HepG2 (cell line): ENCODE measurements at regions not wholly inside any gene's neighbourhood (a gene's known extent, or its start where the extent isn't known, plus 50 kb on each side); places are given as distances from the start of the nearest gene placed in this dataset.

Experiments used
- ATAC-seq: fragments of 200-7000 bp; cut with Tn5 transposase; 3 replicates; pipeline ENCODE4 v1.9.1; 2020; ENCODE audit warnings: mild to moderate bottlenecking, moderate library complexity
- BruUV-seq: library from RNA; stranded (reverse); fragments of 400-500 nt; replicated peaks from 2 replicates; lab custom pipeline; 2021; lab: Mats Ljungman, UMichigan
- CTCF ChIA-PET: fragments of 300-600 bp; formaldehyde crosslinking; extraction: SDS; loops from one replicate; lab custom pipeline; 2021; ENCODE audit warnings: low total read pairs, inconsistent platforms, low intra/inter-chr PET ratio; lab: Yijun Ruan, JAX
- POLR2A ChIA-PET: fragments of 350-600 bp; sonication (Branson Sonifier 250); formaldehyde crosslinking; loops from one replicate; lab custom pipeline; 2020; ENCODE audit warnings: antibody characterized with exemption, inconsistent platforms; lab: Yijun Ruan, JAX
- DNase-seq: peaks from one replicate; pipeline ENCODE4 v3.0.0-alpha.2; 2015; ENCODE audit warnings: low spot score
- FAIRE-seq: peaks from 3 replicates; lab custom pipeline; 2011; peaks lifted over from hg19 to GRCh38; lab: Jason Lieb, UNC
- H2AFZ ChIP-seq: one replicate; pipeline ENCODE4 v1.6.1; 2011; ENCODE audit warnings: low read length, inconsistent platforms
- H3K27ac ChIP-seq: fragments of 300-600 bp; 3 replicates; pipeline ENCODE4 v1.8.0; 2011; ENCODE audit warnings: mixed run types, mild to moderate bottlenecking, mixed read lengths, low read length, inconsistent platforms; ENCODE audit not compliant: insufficient read depth; ENCODE audit errors: extremely low read length
- H3K27me3 ChIP-seq, 2 experiments: fragments of 200-600 bp in 1 of 2; 2 replicates in 1 of 2; 3 replicates in 1 of 2; pipeline versions ENCODE4 v1.6.0 to v1.8.0; 2011; ENCODE audit warnings: low read length in 2 of 2, mild to moderate bottlenecking in 2 of 2, moderate library complexity in 2 of 2, inconsistent platforms in 1 of 2; ENCODE audit not compliant: insufficient read depth in 2 of 2, control insufficient read depth in 1 of 2
- H3K36me3 ChIP-seq, 2 experiments: fragments of 200-600 bp in 1 of 2; replicated peaks in 1 of 2; 2 replicates in 1 of 2; 3 replicates in 1 of 2; pipeline versions ENCODE4 v1.5.1 to v1.8.0; 2011; ENCODE audit warnings: low read length in 2 of 2, inconsistent platforms in 1 of 2; ENCODE audit not compliant: insufficient read depth in 2 of 2, control insufficient read depth in 1 of 2
- H3K4me1 ChIP-seq: 2 replicates; pipeline ENCODE4 v1.5.1; 2012; ENCODE audit warnings: low read length, inconsistent platforms; ENCODE audit not compliant: insufficient read depth
- H3K4me2 ChIP-seq: 2 replicates; pipeline ENCODE4 v1.6.0; 2011; ENCODE audit warnings: low read depth, low read length, inconsistent platforms
- H3K4me3 ChIP-seq, 3 experiments: fragments of 200-600 bp in 1 of 3; sonication (generic), shearing (Covaris generic) in 1 of 3; replicated peaks in 1 of 3; 2 replicates each; pipeline ENCODE4 v1.5.1; 2011 to 2016; ENCODE audit warnings: low read length in 3 of 3, inconsistent platforms in 2 of 3, low read depth in 2 of 3, mild to moderate bottlenecking in 2 of 3, control low read depth in 1 of 3, mixed read lengths in 1 of 3; ENCODE audit not compliant: insufficient read depth in 1 of 3
- H3K79me2 ChIP-seq: one replicate; pipeline ENCODE4 v1.6.1; 2011; ENCODE audit warnings: low read length, inconsistent platforms; ENCODE audit not compliant: insufficient read depth
- H3K9ac ChIP-seq: 2 replicates; pipeline ENCODE4 v1.6.0; 2011; ENCODE audit warnings: mild to moderate bottlenecking, low read depth, low read length, inconsistent platforms; ENCODE audit not compliant: insufficient read depth
- H3K9me3 ChIP-seq: 2 replicates; pipeline ENCODE4 v1.5.1; 2012; ENCODE audit warnings: mild to moderate bottlenecking, low read length
- H4K20me1 ChIP-seq: 2 replicates; pipeline ENCODE4 v1.6.0; 2011; ENCODE audit warnings: inconsistent platforms, mild to moderate bottlenecking, low read length, moderate library complexity; ENCODE audit not compliant: insufficient read depth
- CBX1 ChIP-seq: IDR thresholded peaks from one replicate; pipeline ENCODE4 v1.6.1; 2016; ENCODE audit warnings: antibody characterized with exemption, low read depth
- ELF4 ChIP-seq: sonication (generic); formaldehyde crosslinking; IDR thresholded peaks from 2 replicates; pipeline ENCODE4 v1.5.0; 2020; ENCODE audit warnings: missing genetic modification reagents, mild to moderate bottlenecking, moderate library complexity, borderline replicate concordance
- GABPA ChIP-seq, 2 experiments: IDR thresholded peaks; 2 replicates each; pipeline ENCODE4 v1.6.1; 2011 to 2016; ENCODE audit warnings: low read depth in 2 of 2, low read length in 1 of 2, missing biosample characterization in 1 of 2, missing genetic modification characterization in 1 of 2
- GATAD2A ChIP-seq: IDR thresholded peaks from 2 replicates; pipeline ENCODE4 v1.6.1; 2016
- GRHL1 ChIP-seq: sonication (generic); formaldehyde crosslinking; conservative IDR thresholded peaks from 2 replicates; pipeline ENCODE4 v1.8.0; 2022; ENCODE audit warnings: missing genetic modification reagents
- PATZ1 ChIP-seq: sonication (generic); formaldehyde crosslinking; IDR thresholded peaks from 2 replicates; pipeline ENCODE4 v1.4.0; 2020; ENCODE audit warnings: missing genetic modification reagents
- ZNF414 ChIP-seq: sonication (generic); formaldehyde crosslinking; IDR thresholded peaks from 2 replicates; pipeline ENCODE4 v1.5.0; 2020; ENCODE audit warnings: missing genetic modification reagents
- ZNF598 ChIP-seq: sonication (generic); formaldehyde crosslinking; IDR thresholded peaks from 2 replicates; pipeline ENCODE4 v1.5.1; 2020; ENCODE audit warnings: mild to moderate bottlenecking, missing genetic modification reagents, borderline replicate concordance
- ZNF878 ChIP-seq: sonication (generic); formaldehyde crosslinking; IDR thresholded peaks from 2 replicates; pipeline ENCODE4 v1.8.1; 2023; ENCODE audit warnings: mild to moderate bottlenecking, missing genetic modification reagents, moderate library complexity
- WGBS: methylation state at CpG from one replicate; pipeline ENCODE4 v1.1.6; 2017; ENCODE audit warnings: low lambda C conversion rate; 5-methylcytosine and 5-hydroxymethylcytosine counted together
- in situ Hi-C: cut with HindIII; loops from 2 replicates; pipeline ENCODE4 v1.10.0; 2017; ENCODE audit warnings: low pct_unique_long_range_greater_than_20kb; ENCODE audit not compliant: extremely low pct_ligation_motif_present
- intact Hi-C: fragments of 100-400 bp; cut with micrococcal nuclease; formaldehyde crosslinking; loops from one replicate; pipeline ENCODE4 v1.10.0; 2022; ENCODE audit not compliant: unreplicated experiment
- TF ChIP-seq, protein P1 (sequence below): IDR thresholded peaks from 2 replicates; pipeline ENCODE4 v1.6.1; 2012; ENCODE audit warnings: low read length, improper control_type of control experiment
- TF ChIP-seq, protein P2 (sequence below): sonication (generic); formaldehyde crosslinking; IDR thresholded peaks from 2 replicates; pipeline ENCODE4 v1.4.0; 2020; ENCODE audit warnings: missing genetic modification reagents

- no peak overlapping the region for H3K27ac ChIP-seq
- no peak overlapping the region for H3K4me2 ChIP-seq
- H3K4me1 ChIP-seq, result no peaks in the 10 kb centered on the region
- WGBS, result 24% methylated on average over 2 of the region's 2 CpGs
- peaks cover 18% of the 10 kb centered on the region for H3K9me3 ChIP-seq
- POLR2A ChIA-PET, result no interaction called here
- intact Hi-C loops (no loop called here), in situ Hi-C loops (no loop called here)
- no peaks in the 10 kb centered on the region for H3K79me2 ChIP-seq
- no peak overlapping the region for H3K4me3 ChIP-seq
- H4K20me1 ChIP-seq, result no peaks in the 10 kb centered on the region
- no TSS peak for BruUV-seq
- ATAC-seq (no peak), DNase-seq (no peak), FAIRE-seq (no peak)
- no peak overlapping the region for H3K9ac ChIP-seq
- no peaks in the 10 kb centered on the region for H3K27me3 ChIP-seq
- H3K36me3 ChIP-seq, result no peaks in the 10 kb centered on the region
- CTCF ChIA-PET, result no interaction called here
- H2AFZ ChIP-seq, result no peak overlapping the region
- TF ChIP-seq ZNF414 (CRISPR knock-in tag), result no peak
- TF ChIP-seq GABPA (IDR thresholded peaks at IDR 0.05; ENCODE audit: low read depth, low read length), result no peak
- TF ChIP-seq GABPA (CRISPR knock-in tag; IDR thresholded peaks at IDR 0.05; ENCODE audit: low read depth), result no peak
- TF ChIP-seq GRHL1 (CRISPR knock-in tag), result no peak
- TF ChIP-seq GATAD2A (CRISPR knock-in tag), result no peak
- TF ChIP-seq ZNF598 (CRISPR knock-in tag), result no peak
- no peak for TF ChIP-seq ELF4 (CRISPR knock-in tag)
- TF ChIP-seq, protein P1, sequence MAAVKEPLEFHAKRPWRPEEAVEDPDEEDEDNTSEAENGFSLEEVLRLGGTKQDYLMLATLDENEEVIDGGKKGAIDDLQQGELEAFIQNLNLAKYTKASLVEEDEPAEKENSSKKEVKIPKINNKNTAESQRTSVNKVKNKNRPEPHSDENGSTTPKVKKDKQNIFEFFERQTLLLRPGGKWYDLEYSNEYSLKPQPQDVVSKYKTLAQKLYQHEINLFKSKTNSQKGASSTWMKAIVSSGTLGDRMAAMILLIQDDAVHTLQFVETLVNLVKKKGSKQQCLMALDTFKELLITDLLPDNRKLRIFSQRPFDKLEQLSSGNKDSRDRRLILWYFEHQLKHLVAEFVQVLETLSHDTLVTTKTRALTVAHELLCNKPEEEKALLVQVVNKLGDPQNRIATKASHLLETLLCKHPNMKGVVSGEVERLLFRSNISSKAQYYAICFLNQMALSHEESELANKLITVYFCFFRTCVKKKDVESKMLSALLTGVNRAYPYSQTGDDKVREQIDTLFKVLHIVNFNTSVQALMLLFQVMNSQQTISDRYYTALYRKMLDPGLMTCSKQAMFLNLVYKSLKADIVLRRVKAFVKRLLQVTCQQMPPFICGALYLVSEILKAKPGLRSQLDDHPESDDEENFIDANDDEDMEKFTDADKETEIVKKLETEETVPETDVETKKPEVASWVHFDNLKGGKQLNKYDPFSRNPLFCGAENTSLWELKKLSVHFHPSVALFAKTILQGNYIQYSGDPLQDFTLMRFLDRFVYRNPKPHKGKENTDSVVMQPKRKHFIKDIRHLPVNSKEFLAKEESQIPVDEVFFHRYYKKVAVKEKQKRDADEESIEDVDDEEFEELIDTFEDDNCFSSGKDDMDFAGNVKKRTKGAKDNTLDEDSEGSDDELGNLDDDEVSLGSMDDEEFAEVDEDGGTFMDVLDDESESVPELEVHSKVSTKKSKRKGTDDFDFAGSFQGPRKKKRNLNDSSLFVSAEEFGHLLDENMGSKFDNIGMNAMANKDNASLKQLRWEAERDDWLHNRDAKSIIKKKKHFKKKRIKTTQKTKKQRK, result no peak
- TF ChIP-seq, protein P2, sequence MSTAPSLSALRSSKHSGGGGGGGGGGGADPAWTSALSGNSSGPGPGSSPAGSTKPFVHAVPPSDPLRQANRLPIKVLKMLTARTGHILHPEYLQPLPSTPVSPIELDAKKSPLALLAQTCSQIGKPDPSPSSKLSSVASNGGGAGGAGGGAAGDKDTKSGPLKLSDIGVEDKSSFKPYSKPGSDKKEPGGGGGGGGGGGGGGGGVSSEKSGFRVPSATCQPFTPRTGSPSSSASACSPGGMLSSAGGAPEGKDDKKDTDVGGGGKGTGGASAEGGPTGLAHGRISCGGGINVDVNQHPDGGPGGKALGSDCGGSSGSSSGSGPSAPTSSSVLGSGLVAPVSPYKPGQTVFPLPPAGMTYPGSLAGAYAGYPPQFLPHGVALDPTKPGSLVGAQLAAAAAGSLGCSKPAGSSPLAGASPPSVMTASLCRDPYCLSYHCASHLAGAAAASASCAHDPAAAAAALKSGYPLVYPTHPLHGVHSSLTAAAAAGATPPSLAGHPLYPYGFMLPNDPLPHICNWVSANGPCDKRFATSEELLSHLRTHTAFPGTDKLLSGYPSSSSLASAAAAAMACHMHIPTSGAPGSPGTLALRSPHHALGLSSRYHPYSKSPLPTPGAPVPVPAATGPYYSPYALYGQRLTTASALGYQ, result no peak
- TF ChIP-seq ZNF878, result no peak
- TF ChIP-seq PATZ1 (CRISPR knock-in tag), result no peak
- TF ChIP-seq CBX1, result no peak
These were observed 839.8 kb upstream of the CNTN5 start for GRCh38 chr11:98180921-98181320.
